Left ventricle myocardium inferior (tissue), 1 donor: ENCODE measurements at regions not wholly inside any gene's neighbourhood (a gene's known extent, or its start where the extent isn't known, plus 50 kb on each side); places are given as distances from the start of the nearest gene placed in this dataset.
"Not testable (repeated sequence)": the region's sequence is repeated elsewhere in the genome, so short reads cannot be mapped to it uniquely, and the experiment has no call there.

Experiments
- DNase-seq: peaks from one replicate; pipeline ENCODE4 v3.0.0-alpha.2; 2020
- H3K27ac ChIP-seq: fragments of 200-600 bp; replicated peaks from 2 replicates; pipeline ENCODE4 v1.8.0; 2021
- H3K27me3 ChIP-seq: fragments of 200-600 bp; 2 replicates; pipeline ENCODE4 v1.8.0; 2021; ENCODE audit warnings: low read depth
- H3K36me3 ChIP-seq: fragments of 200-600 bp; 2 replicates; pipeline ENCODE4 v1.8.0; 2021
- H3K4me1 ChIP-seq: fragments of 200-600 bp; 2 replicates; pipeline ENCODE4 v1.8.0; 2021
- H3K4me3 ChIP-seq: fragments of 200-600 bp; 2 replicates; pipeline ENCODE4 v1.8.0; 2021; ENCODE audit warnings: mild to moderate bottlenecking, moderate library complexity
- H3K9me3 ChIP-seq: fragments of 200-600 bp; replicated peaks from 2 replicates; pipeline ENCODE4 v1.8.0; 2021
- intact Hi-C: fragments of 100-400 bp; cut with micrococcal nuclease; formaldehyde crosslinking; loops from one replicate; pipeline ENCODE4 v1.11.0; 2022
- TF ChIP-seq, protein P1 (sequence below): fragments of 200-600 bp; IDR thresholded peaks from 2 replicates; pipeline ENCODE4 v1.8.0; 2021; ENCODE audit warnings: antibody characterized with exemption, mild to moderate bottlenecking, borderline replicate concordance
- donor health status: DM: no; HTN: yes; CAD: no; lungs with severe emphysema.

DNA sequence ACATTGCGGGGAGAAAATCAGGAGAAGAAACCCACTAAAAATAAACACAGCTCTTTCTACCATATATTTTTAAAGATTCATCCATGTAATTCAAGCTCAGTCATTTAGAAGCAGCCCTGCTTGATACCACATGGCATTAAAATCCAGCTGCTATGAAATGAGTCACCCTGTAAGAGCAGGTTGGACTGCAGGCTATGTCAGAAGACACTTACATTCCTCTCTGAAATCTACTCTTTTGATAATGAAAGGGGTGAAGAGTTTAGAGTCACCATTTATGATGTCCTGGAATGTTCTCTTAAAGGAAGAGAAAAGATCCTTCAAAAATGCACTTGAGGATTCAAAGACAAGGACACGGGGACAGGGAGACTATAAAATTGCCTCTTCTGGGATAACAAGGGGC lies 100.6 kb upstream of the APCDD1 start:
- Histone ChIP-seq H3K9me3 (peaks cover 11% of the 10 kb centered on the region), H3K27me3 (no peaks in the 10 kb centered on the region), H3K4me1 (peaks cover 37% of the 10 kb centered on the region), H3K27ac (peak overlapping the region; percentile 79), H3K4me3 (no peak overlapping the region), H3K36me3 (no peaks in the 10 kb centered on the region)
- DNase-seq = no peak
- intact Hi-C loops = loop anchor here (10.0 kb wide), 1 partner anchor 51 kb away; no protein-coding TSS in a partner anchor
- TF ChIP-seq, protein P1, sequence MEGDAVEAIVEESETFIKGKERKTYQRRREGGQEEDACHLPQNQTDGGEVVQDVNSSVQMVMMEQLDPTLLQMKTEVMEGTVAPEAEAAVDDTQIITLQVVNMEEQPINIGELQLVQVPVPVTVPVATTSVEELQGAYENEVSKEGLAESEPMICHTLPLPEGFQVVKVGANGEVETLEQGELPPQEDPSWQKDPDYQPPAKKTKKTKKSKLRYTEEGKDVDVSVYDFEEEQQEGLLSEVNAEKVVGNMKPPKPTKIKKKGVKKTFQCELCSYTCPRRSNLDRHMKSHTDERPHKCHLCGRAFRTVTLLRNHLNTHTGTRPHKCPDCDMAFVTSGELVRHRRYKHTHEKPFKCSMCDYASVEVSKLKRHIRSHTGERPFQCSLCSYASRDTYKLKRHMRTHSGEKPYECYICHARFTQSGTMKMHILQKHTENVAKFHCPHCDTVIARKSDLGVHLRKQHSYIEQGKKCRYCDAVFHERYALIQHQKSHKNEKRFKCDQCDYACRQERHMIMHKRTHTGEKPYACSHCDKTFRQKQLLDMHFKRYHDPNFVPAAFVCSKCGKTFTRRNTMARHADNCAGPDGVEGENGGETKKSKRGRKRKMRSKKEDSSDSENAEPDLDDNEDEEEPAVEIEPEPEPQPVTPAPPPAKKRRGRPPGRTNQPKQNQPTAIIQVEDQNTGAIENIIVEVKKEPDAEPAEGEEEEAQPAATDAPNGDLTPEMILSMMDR = no peak

DNA sequence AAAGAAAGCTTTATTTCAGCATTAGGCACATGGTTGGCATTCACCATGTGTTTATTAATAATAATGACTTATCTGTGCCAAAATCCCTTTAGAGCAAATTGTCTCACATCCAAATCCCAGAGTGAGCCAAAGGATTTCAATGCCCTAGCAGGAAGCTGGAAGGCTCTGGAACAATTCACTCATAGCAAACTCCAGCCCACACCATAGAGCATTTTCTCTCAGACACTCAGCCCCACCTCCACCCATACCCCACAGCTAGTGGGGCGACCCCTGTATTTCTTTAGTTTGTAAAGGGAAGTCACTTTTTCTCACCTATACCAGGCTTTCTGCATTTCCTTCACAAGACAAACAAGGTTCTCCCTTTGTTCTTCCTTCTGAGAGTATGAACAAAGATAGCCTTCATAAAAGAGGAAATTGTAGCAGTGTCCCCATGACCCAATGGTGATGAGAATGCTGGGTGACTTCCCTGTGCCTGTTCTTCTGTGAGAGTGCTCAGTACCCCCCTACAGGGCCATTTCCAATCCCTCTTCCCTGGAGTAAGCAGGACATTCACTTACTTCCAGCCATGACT lies 100.1 kb upstream of the APCDD1 start:
- Histone ChIP-seq H3K27me3 (no peaks in the 10 kb centered on the region), H3K36me3 (no peaks in the 10 kb centered on the region), H3K4me1 (peaks cover 37% of the 10 kb centered on the region), H3K4me3 (no peak overlapping the region), H3K9me3 (peaks cover 11% of the 10 kb centered on the region), H3K27ac (peak overlapping the region; percentile 79)
- TF ChIP-seq, protein P1 = no peak
- no peak for DNase-seq
- intact Hi-C loops = loop anchor here (10.0 kb wide), 1 partner anchor 50 kb away; no protein-coding TSS in a partner anchor

DNA sequence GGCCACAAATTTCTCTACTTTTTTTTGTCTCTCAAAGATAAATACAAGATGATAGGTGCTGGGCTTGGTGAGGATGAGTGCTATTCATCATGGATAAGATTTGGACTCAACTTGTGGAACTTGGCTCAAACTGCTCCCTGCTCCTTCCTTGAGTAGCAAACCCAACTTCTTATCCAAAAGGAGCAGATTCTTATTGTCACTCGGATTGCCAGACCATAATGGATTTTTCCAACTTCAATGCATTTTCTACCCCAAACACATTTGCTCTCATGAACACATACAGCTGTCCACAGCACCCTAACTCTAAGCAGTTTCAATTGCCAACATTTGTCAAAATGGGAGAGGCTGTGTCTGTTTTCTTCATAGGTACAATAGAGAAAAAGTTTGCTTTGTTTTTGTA lies 99.5 kb upstream of the APCDD1 start:
- intact Hi-C loops = loop anchor here (10.0 kb wide), 1 partner anchor 50 kb away; no protein-coding TSS in a partner anchor
- H3K36me3 ChIP-seq = no peaks in the 10 kb centered on the region
- no peak for DNase-seq
- H3K9me3 ChIP-seq = peaks cover 11% of the 10 kb centered on the region
- H3K27me3 ChIP-seq = no peaks in the 10 kb centered on the region
- H3K4me3 ChIP-seq = no peak overlapping the region
- H3K27ac ChIP-seq = peak overlapping the region; percentile 79
- peaks cover 37% of the 10 kb centered on the region for H3K4me1 ChIP-seq
- TF ChIP-seq, protein P1 = no peak

DNA sequence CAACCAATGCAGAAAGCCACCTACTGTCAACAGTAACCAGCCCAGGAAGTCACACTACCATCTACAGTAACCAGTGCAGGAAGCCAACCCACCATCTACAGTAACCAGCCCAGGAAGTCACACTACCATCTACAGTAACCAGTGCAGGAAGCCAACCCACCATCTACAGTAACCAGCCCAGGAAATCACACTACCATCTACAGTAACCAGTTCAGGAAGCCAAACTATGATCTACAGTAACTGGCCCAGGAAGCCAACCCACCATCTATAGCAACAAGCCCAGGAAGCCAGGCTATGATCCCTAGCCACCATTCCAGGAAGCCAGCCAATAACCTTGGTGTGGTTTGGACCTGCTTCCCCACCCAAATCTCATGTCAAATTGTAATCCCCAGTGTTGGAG lies 97.4 kb upstream of the APCDD1 start:
- Histone ChIP-seq H3K9me3 (peaks cover 11% of the 10 kb centered on the region), H3K4me1 (peaks cover 30% of the 10 kb centered on the region)
- not testable (repeated sequence) for H3K27ac ChIP-seq, DNase-seq, H3K27me3 ChIP-seq, H3K36me3 ChIP-seq, H3K4me3 ChIP-seq
- intact Hi-C loops = loop anchor here (10.0 kb wide), 1 partner anchor 48 kb away; no protein-coding TSS in a partner anchor

DNA sequence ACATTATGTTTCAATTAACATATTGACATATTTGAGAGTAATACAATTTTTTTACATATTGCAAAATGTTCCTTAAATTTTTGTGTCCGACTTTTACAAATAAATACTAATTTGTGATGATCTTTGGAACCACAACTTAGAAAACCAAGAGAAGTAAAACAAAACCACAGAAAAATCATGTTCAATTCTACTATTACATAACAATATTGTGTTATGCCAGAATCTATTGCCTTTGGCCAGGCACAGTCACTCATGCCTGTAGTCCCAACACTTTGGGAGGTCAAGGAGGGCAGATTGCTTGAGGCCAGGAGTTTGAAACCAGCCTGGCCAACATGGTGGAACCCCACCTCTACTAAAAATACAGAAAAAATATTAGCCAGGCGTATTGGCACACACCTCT lies 92.8 kb upstream of the APCDD1 start:
- Histone ChIP-seq H3K4me3 (no peak overlapping the region), H3K4me1 (no peaks in the 10 kb centered on the region), H3K9me3 (peaks cover 30% of the 10 kb centered on the region), H3K27me3 (no peaks in the 10 kb centered on the region), H3K27ac (no peak overlapping the region), H3K36me3 (no peaks in the 10 kb centered on the region)
- TF ChIP-seq, protein P1 = no peak
- intact Hi-C loops = no loop called here
- DNase-seq = no peak

DNA sequence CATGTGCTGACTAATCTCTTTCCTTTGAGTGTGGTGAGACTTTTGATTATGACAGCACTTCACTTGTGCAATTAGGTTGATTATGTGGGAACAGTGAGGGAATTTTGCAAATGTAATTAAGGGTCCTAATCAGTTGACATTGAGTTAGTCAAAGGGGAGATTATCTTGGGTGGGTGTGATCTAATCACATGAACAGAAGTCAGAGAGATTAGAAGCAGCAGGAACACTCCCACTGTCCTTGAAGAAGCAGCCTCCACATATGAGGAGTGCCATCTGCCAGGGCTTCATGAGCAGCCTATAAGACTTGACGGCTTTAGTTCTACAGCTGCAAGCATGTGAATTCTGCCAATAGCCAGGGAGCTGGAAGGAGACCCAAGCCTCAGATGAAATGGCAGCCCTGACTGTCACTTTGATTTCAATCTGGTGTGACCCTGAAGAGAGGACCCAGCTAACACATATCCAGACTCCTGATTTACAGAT lies 89.4 kb upstream of the APCDD1 start:
- Histone ChIP-seq H3K4me3 (no peak overlapping the region), H3K27me3 (no peaks in the 10 kb centered on the region), H3K36me3 (no peaks in the 10 kb centered on the region), H3K4me1 (no peaks in the 10 kb centered on the region), H3K9me3 (peaks cover 23% of the 10 kb centered on the region), H3K27ac (no peak overlapping the region)
- TF ChIP-seq, protein P1 = no peak
- intact Hi-C loops = no loop called here
- no peak for DNase-seq
